Hematopoietic multipotent progenitor cell treated with erythropoietin and hydrocortisone succinate and interleukin-3 and kit ligand, for 4 days (in vitro differentiated cells): ENCODE measurements at regions not wholly inside any gene's neighbourhood (a gene's known extent, or its start where the extent isn't known, plus 50 kb on each side); places are given as distances from the start of the nearest gene placed in this dataset.
"Not testable (repeated sequence)": the region's sequence is repeated elsewhere in the genome, so short reads cannot be mapped to it uniquely, and the experiment has no call there.

Experiments used
- DNase-seq: peaks from one replicate; pipeline ENCODE4 v3.0.0-alpha.2; 2015

DNA sequence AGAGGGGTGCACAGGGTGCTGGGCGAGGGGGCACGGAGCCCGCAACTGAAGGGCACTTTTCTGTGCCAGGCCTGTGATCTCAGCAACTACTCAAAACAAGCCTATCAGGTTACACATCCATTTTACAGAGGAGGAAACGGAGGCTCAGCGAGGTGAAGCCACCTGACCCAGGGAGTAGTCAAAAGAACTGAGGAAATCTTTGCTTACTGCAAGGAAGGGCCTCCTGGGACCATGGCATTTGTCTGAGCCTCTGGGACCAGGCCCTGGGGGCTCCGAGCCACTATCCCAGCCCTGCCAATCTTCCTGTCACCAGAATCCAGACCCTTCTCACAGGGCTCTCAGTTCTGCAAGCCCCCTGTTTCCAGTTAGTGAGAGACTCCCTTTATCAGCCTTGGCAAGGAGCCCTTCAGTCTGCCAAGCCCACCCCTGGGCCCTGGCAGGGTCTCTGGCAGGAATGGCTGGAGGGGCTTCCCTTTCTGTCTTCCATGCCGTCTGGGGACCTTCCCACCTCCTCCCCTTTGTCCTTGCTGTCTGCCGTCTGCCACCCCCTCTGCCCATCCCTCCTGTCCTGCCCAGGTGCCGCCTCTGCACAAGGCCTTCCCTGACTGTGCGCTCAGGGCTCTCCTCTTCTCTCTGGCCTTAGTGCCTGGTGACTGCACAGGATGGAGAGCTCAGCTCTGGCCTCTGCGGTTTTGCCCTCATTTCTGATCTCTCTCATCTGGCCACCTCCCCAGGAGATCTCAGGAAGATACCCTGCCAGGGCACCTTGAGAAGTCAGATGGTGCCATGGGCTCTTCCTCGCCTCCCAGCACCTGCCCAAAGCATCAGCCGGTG lies 194.7 kb upstream of the GLI2 start:
- DNase-seq, result no peak

DNA sequence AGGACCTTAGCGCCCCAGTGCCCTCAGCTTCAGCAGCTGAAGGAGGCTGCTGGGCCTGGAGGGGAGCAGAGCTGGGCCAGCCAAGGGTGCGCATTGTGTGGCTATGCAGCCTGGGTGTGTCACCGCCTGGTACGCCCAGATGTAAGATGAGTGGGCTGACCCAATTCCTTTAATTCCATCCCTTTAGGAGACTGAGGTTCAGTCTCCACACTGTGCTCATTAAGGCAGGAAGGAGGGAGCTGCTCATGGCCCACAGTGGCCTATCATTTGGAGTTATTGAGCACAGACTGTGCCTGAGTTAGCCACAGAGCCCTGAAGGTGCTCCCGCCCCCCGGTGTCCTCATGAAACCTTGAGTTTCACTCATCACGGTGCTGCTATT lies 194.1 kb upstream of the GLI2 start:
- no peak for DNase-seq

GRCh38 chr2:120541972-120542670 lies 193.5 kb upstream of the GLI2 start:
- DNase-seq, result no peak

GRCh38 chr2:120542911-120543527 lies 192.6 kb upstream of the GLI2 start:
- DNase-seq, result no peak

GRCh38 chr2:120543899-120544298 lies 191.8 kb upstream of the GLI2 start:
- no peak for DNase-seq

- DNase-seq, result no peak
Observed at GRCh38 chr2:120544522-120544921, 191.1 kb upstream of the GLI2 start.

DNA sequence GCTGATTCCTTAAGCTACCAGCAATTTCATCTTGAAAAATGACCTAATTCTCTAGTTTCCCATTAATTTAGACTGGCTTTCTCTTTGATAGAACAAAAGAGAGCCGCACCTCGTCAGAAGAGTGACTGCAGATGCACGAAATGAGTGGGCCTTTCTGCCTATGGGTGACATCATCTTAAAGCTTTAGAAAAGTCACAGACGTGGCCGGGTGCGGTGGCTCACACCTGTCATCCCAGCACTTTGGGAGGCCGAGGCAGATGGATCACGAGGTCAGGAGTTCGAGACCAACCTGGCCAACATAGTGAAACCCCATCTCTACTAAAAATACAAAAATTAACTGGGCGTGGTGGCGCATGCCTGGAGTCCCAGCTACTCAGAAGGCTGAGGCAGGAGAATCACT lies 190.7 kb upstream of the GLI2 start:
- DNase-seq, result not testable (repeated sequence)

DNA sequence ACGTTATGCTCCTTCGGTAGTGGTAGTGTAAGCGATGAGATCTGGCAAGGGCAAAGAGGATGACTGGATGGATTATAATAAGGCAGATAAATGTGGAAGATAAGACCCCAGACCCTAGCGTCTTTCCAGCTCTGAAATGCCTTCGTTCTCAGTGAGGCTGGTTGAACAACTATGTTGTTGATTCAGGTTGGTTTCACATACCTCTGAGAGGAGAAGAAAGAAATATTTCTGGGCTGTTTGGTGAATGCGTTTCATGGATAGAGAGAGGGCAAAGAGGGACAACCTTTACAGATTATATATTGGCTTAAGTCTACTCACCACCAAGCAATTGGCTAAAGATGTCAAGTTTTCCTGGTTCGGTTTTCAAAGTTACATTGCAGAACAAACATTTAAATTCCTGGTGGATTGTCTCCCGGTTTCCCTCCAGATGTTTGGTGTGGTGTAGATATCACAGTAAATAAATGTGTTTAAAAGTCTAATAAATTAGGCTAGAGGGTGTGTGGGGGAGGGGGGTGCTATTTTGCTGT lies 190.1 kb upstream of the GLI2 start:
- no peak for DNase-seq

- DNase-seq, result peak; percentile 21
Observed at GRCh38 chr2:120546048-120546864, 189.4 kb upstream of the GLI2 start.

DNA sequence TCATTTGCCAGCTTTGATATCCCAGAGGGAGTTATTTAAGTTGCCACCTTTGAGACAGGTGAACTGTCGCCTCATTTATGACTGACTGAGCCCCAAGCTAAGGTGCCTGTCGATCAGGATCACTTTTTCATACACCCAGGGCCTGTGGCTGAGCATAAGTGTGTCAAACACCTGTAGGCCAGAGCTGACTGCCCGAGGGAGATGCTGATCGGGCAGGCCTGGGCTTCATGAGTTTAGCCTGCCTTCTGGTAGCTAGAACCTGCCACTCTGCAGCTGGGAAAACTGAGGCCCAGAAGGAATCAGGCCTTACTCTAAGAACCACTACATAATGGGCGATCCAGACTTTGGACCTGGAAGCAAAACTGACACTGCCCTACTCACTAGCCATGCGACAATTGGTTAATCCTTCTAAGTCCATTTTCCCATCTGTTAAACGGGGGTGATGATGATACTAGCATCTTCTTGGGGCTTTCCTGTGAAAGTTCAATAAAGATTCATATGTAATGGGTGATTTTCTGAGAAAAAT lies 188.7 kb upstream of the GLI2 start:
- no peak for DNase-seq

GRCh38 chr2:120547662-120548061 lies 188.0 kb upstream of the GLI2 start:
- DNase-seq, result no peak

GRCh38 chr2:120548627-120549608 lies 186.8 kb upstream of the GLI2 start:
- DNase-seq, result no peak

- no peak for DNase-seq
Observed at GRCh38 chr2:120549841-120550240, 185.8 kb upstream of the GLI2 start.

DNA sequence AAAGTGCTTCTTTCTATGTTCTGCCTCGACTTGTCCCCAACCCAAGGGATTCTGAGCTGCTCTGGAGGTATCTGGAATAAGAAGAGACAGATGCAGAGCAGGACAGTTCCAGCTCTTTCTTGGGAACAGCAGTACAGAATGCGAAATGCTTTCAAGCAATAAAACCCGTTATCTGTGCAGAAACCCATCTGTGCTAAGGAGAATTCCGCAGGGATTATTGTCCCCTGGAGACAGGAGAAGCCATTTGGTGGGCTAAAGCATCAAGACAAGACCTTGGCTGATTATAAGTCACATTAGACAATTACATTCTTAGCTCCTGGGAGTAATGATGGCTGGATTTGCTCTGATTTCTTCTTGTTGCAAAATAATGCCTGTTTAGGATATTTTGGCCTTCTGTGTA lies 185.4 kb upstream of the GLI2 start:
- DNase-seq, result no peak

DNA sequence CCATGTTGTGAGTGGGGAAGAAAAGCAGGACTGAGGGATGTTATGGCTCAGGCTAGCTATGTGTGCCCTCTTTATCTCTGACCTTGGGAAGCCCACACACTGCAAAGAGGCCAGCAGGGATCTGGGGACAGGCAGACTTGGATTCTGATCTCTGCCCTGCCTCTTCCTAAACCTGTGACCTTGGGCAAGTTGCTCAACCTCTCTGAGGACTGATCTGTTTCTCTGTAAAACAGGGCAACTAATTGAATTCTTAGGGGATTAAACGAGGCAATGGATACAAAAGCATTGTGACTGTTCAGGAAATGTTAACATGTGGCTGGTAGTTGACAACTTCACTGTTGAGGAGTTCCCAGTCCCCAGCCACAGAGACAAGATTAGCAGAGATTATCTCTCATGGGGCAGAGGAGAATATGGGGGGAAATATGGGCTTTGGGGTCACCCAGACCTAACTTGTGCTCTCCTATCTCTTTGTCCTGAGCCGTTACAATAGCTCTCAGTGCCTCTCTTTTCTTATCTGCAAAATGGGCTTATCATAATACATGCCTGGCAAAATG lies 184.7 kb upstream of the GLI2 start:
- DNase-seq, result peak; percentile 62

GRCh38 chr2:120551522-120551921 lies 184.1 kb upstream of the GLI2 start:
- peak; percentile 51 for DNase-seq

- DNase-seq, result no peak
Observed at GRCh38 chr2:120552079-120552478, 183.6 kb upstream of the GLI2 start.

- peak; percentile 73 for DNase-seq
Observed at GRCh38 chr2:120552800-120553481, 182.7 kb upstream of the GLI2 start.

- no peak for DNase-seq
Observed at GRCh38 chr2:120554625-120555032, 181.0 kb upstream of the GLI2 start.

- DNase-seq, result no peak
Observed at GRCh38 chr2:120555092-120555491, 180.6 kb upstream of the GLI2 start.
